PC-3 (cell line): ENCODE measurements at regions not wholly inside any gene's neighbourhood (a gene's known extent, or its start where the extent isn't known, plus 50 kb on each side); places are given as distances from the start of the nearest gene placed in this dataset.

Experiments used
- ATAC-seq: fragments of 200-7000 bp; cut with Tn5 transposase; 2 replicates; pipeline ENCODE4 v1.9.1; 2020; ENCODE audit warnings: mild to moderate bottlenecking, moderate library complexity
- BruUV-seq: library from RNA; stranded (reverse); fragments of 400-500 nt; replicated peaks from 2 replicates; lab custom pipeline; 2021; lab: Mats Ljungman, UMichigan
- CTCF ChIA-PET: fragments of 300-600 bp; sonication (Branson Sonifier 250); formaldehyde crosslinking; loops from one replicate; lab custom pipeline; 2022; ENCODE audit warnings: antibody characterized with exemption; lab: Charles Lee
- POLR2A ChIA-PET: fragments of 300-600 bp; sonication (Branson Sonifier 250); formaldehyde crosslinking; loops from one replicate; lab custom pipeline; 2022; ENCODE audit warnings: antibody characterized with exemption; ENCODE audit not compliant: unreplicated experiment; lab: Charles Lee
- DNase-seq: peaks from one replicate; pipeline ENCODE4 v3.0.0-alpha.2; 2015
- H2AFZ ChIP-seq: fragments of 300-600 bp; sonication (generic); 2 replicates; pipeline ENCODE4 v1.6.0; 2016; ENCODE audit warnings: antibody characterized with exemption, low read length
- H3F3A ChIP-seq: fragments of 300-600 bp; sonication (generic); one replicate; pipeline ENCODE4 v1.6.0; 2017; ENCODE audit warnings: antibody characterized with exemption, low read length, control low read depth, mild to moderate bottlenecking; ENCODE audit not compliant: unreplicated experiment
- H3K27ac ChIP-seq: fragments of 300-600 bp; sonication (generic); 2 replicates; pipeline ENCODE4 v1.5.1; 2016; ENCODE audit warnings: mild to moderate bottlenecking, low read length
- H3K27me3 ChIP-seq: fragments of 300-600 bp; sonication (generic); 2 replicates; pipeline ENCODE4 v1.6.1; 2016; ENCODE audit warnings: low read length, mixed read lengths
- H3K36me3 ChIP-seq: fragments of 300-600 bp; sonication (generic); 2 replicates; pipeline ENCODE4 v1.6.1; 2016; ENCODE audit warnings: low read depth, mixed run types, low read length, mixed read lengths
- H3K4me1 ChIP-seq: fragments of 300-600 bp; sonication (generic); 2 replicates; pipeline ENCODE4 v1.5.1; 2016; ENCODE audit warnings: low read length; ENCODE audit not compliant: insufficient read depth
- H3K4me2 ChIP-seq: fragments of 300-600 bp; sonication (generic); 2 replicates; pipeline ENCODE4 v1.6.0; 2016; ENCODE audit warnings: low read length
- H3K4me3 ChIP-seq: fragments of 300-600 bp; sonication (generic); 2 replicates; pipeline ENCODE4 v1.5.1; 2016; ENCODE audit warnings: mild to moderate bottlenecking, low read length, mixed read lengths
- H3K79me2 ChIP-seq: fragments of 300-600 bp; sonication (generic); 2 replicates; pipeline ENCODE4 v1.6.1; 2017; ENCODE audit warnings: low read length, mixed read lengths
- H3K9ac ChIP-seq: fragments of 300-600 bp; sonication (generic); 2 replicates; pipeline ENCODE4 v1.6.0; 2016; ENCODE audit warnings: mild to moderate bottlenecking, low read length
- H3K9me2 ChIP-seq: fragments of 300-600 bp; sonication (generic); replicated peaks from 2 replicates; pipeline ENCODE4 v1.6.1; 2016; ENCODE audit warnings: mixed run types, low read length, mixed read lengths
- H3K9me3 ChIP-seq: fragments of 300-600 bp; sonication (generic); 2 replicates; pipeline ENCODE4 v1.6.1; 2016; ENCODE audit warnings: low read length, mixed read lengths
- H4K20me1 ChIP-seq: fragments of 300-600 bp; sonication (generic); 2 replicates; pipeline ENCODE4 v1.6.1; 2016; ENCODE audit warnings: low read length, mixed read lengths
- EZH2 ChIP-seq: fragments of 300-600 bp; sonication (generic); IDR thresholded peaks from one replicate; pipeline ENCODE4 v1.6.1; 2017; ENCODE audit warnings: antibody characterized with exemption, mild to moderate bottlenecking, low read length; ENCODE audit not compliant: unreplicated experiment
- EZH2phosphoT487 ChIP-seq: fragments of 300-600 bp; sonication (generic); IDR thresholded peaks from 2 replicates; pipeline ENCODE4 v1.6.1; 2018; ENCODE audit warnings: mild to moderate bottlenecking, antibody characterized with exemption, low read length, borderline replicate concordance
- intact Hi-C: fragments of 100-400 bp; cut with micrococcal nuclease; formaldehyde crosslinking; loops from 2 replicates; pipeline ENCODE4 v1.9.0; 2023
- TF ChIP-seq, protein P1 (sequence below): fragments of 300-600 bp; sonication (generic); conservative IDR thresholded peaks from 2 replicates; pipeline ENCODE4 v1.5.1; 2017; ENCODE audit warnings: antibody characterized with exemption, low read depth, mild to moderate bottlenecking, low read length

DNA sequence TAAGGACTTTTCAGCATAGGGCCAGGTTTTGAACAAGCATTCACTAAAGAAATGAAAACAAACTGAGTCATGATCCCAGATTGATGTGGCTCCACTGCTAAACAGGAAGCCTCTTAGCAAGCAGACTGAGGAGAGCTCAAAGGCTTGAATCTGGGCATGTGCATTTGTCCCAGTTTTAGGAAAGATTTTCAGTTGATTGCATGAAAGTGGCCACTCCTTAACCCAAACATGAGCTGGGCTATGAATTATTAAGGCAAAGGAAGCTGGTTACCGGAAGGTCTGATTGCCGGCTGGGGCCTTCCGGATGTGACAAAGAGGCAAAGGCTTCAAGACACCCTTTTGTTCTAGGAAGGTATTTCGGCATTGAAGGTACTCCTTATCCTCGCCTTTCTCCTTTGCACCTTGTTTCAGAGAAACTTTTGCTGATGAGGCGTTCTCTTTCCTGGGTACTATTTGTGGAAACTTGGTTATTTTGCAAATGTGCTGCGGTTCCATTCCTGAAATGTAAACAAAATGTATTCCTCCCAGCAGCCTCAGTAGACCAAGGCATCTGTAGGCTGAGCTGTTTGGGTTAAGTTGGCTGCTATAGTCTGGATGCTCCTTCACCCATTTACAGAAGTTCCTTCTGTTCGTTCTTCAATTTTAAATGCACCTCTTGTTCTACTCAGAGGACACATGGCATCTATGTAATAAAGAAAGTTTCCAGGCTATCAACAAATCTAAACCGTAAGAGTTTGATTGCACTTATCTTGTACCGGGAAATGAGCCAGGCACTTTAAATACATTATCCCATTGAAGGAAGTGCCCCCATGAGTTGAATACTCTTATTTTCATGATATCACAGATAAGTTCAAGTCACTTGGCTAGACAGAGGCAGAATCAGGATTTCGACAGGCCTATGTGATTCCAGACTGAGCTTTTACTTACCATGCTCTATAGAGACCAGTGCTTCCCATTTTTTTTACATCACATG lies 115.6 kb upstream of the METAP2 start:
- intact Hi-C loops, result no loop called here
- H3K9ac ChIP-seq, result no peak overlapping the region
- H3K9me3 ChIP-seq, result no peaks in the 10 kb centered on the region
- H2AFZ ChIP-seq, result peak overlapping the region; percentile 46
- H4K20me1 ChIP-seq, result no peaks in the 10 kb centered on the region
- ATAC-seq (peak; percentile 22; the same call in 1 of the 2 replicates), DNase-seq (peak; percentile 23)
- ChIA-PET POLR2A (no interaction called here), CTCF (no interaction called here)
- no TSS peak for BruUV-seq
- H3K79me2 ChIP-seq, result no peaks in the 10 kb centered on the region
- H3K27ac ChIP-seq, result no peak overlapping the region
- peaks cover 4% of the 10 kb centered on the region; the same call in 1 of the 2 replicates for H3K4me1 ChIP-seq
- no peak overlapping the region for H3K4me2 ChIP-seq
- H3K9me2 ChIP-seq, result no peaks in the 10 kb centered on the region
- TF ChIP-seq EZH2, result no peak
- TF ChIP-seq, protein P1, sequence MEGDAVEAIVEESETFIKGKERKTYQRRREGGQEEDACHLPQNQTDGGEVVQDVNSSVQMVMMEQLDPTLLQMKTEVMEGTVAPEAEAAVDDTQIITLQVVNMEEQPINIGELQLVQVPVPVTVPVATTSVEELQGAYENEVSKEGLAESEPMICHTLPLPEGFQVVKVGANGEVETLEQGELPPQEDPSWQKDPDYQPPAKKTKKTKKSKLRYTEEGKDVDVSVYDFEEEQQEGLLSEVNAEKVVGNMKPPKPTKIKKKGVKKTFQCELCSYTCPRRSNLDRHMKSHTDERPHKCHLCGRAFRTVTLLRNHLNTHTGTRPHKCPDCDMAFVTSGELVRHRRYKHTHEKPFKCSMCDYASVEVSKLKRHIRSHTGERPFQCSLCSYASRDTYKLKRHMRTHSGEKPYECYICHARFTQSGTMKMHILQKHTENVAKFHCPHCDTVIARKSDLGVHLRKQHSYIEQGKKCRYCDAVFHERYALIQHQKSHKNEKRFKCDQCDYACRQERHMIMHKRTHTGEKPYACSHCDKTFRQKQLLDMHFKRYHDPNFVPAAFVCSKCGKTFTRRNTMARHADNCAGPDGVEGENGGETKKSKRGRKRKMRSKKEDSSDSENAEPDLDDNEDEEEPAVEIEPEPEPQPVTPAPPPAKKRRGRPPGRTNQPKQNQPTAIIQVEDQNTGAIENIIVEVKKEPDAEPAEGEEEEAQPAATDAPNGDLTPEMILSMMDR, result no peak
- TF ChIP-seq EZH2phosphoT487, result no peak
- no peak overlapping the region for H3K4me3 ChIP-seq
- H3K36me3 ChIP-seq, result no peaks in the 10 kb centered on the region
- H3F3A ChIP-seq, result no peaks in the 10 kb centered on the region
- H3K27me3 ChIP-seq, result no peaks in the 10 kb centered on the region

DNA sequence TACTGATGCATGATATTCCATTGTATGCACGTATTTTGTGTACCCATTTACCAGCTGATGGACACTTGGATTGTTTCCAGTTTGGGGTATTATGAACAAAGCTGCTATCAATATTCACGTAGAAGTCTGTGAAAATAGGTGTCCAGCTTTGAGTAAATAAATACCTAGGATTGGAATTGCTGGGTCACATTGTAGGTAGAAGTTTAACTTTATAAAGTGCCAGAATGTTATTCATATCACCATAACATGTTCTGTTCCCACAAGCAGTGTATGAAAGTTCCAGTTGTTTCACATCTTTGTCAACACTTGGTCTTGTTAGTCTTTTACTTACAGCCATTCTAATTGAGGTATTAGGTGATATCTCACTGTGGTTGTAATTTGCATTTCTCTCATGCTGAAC lies 108.0 kb upstream of the METAP2 start:
- Histone ChIP-seq H3K9ac (no peak overlapping the region), H2AFZ (no peak overlapping the region), H3K9me3 (no peaks in the 10 kb centered on the region), H3K36me3 (no peaks in the 10 kb centered on the region), H3F3A (no peaks in the 10 kb centered on the region), H3K4me2 (no peak overlapping the region), H4K20me1 (no peaks in the 10 kb centered on the region), H3K79me2 (no peaks in the 10 kb centered on the region), H3K4me1 (no peaks in the 10 kb centered on the region), H3K27me3 (no peaks in the 10 kb centered on the region), H3K9me2 (no peaks in the 10 kb centered on the region), H3K27ac (no peak overlapping the region), H3K4me3 (no peak overlapping the region)
- POLR2A ChIA-PET, result no interaction called here
- TF ChIP-seq EZH2phosphoT487 (no peak), EZH2 (no peak)
- no TSS peak for BruUV-seq
- DNase-seq (no peak), ATAC-seq (no peak)
- intact Hi-C loops, result no loop called here
- CTCF ChIA-PET, result no interaction called here

DNA sequence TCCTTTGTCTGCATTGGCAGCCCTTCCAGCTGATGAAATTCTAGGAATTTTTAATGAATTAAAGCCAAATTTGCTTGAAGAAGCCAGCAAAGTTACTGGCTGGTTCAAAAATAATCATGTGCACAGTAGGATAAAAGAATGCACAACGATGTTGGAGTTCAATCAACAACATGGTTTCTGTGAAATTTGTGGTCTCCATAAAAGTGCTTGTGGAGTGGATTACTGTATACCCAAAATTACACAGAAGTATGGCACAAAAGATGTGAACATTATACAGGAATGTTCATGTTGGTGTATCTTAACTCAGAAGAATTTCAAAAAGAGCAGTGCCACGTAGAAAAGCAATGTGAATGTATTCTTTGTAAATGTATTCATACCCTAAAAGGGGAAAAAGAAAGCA lies 105.0 kb upstream of the METAP2 start:
- intact Hi-C loops, result no loop called here
- CTCF ChIA-PET, result no interaction called here
- no peaks in the 10 kb centered on the region for H3K79me2 ChIP-seq
- DNase-seq (no peak), ATAC-seq (no peak)
- H3K9ac ChIP-seq, result no peak overlapping the region
- no peaks in the 10 kb centered on the region for H3K4me1 ChIP-seq
- H3K9me3 ChIP-seq, result no peaks in the 10 kb centered on the region
- H3K4me3 ChIP-seq, result no peak overlapping the region
- no peaks in the 10 kb centered on the region for H3K36me3 ChIP-seq
- no peak overlapping the region for H3K27ac ChIP-seq
- no peak overlapping the region for H2AFZ ChIP-seq
- H3K27me3 ChIP-seq, result no peaks in the 10 kb centered on the region
- POLR2A ChIA-PET, result no interaction called here
- H3F3A ChIP-seq, result no peaks in the 10 kb centered on the region
- H3K9me2 ChIP-seq, result no peaks in the 10 kb centered on the region
- BruUV-seq, result no TSS peak
- no peaks in the 10 kb centered on the region for H4K20me1 ChIP-seq
- no peak for TF ChIP-seq EZH2
- TF ChIP-seq EZH2phosphoT487, result no peak
- H3K4me2 ChIP-seq, result no peak overlapping the region
